HEK293T (cell line): ENCODE measurements at regions not wholly inside any gene's neighbourhood (a gene's known extent, or its start where the extent isn't known, plus 50 kb on each side); places are given as distances from the start of the nearest gene placed in this dataset.

Source experiments
- CTCF ChIA-PET: fragments of 350-600 bp; formaldehyde crosslinking; extraction: SDS; loops from one replicate; lab custom pipeline; 2021; ENCODE audit warnings: antibody characterized with exemption, inconsistent platforms; lab: Yijun Ruan, JAX
- POLR2A ChIA-PET: fragments of 350-600 bp; formaldehyde crosslinking; extraction: SDS; loops from one replicate; lab custom pipeline; 2020; ENCODE audit warnings: antibody characterized with exemption, inconsistent platforms; lab: Yijun Ruan, JAX
- DNase-seq: peaks from one replicate; pipeline ENCODE4 v3.0.0; 2012; ENCODE audit warnings: mixed read lengths; ENCODE audit errors: extremely low spot score
- ARNT ChIP-seq: fragments of 450-650 bp; IDR thresholded peaks from 2 replicates; pipeline ENCODE4 v1.6.1; 2017; ENCODE audit warnings: mild to moderate bottlenecking
- BHLHE40 ChIP-seq: fragments of 450-650 bp; IDR thresholded peaks from 2 replicates; pipeline ENCODE4 v1.6.1; 2016; ENCODE audit warnings: mild to moderate bottlenecking, moderate library complexity, borderline replicate concordance
- CTBP1 ChIP-seq: fragments of 450-650 bp; IDR thresholded peaks from 2 replicates; pipeline ENCODE4 v1.6.1; 2016; ENCODE audit warnings: borderline replicate concordance
- ELF4 ChIP-seq: fragments of 450-650 bp; IDR thresholded peaks from 2 replicates; pipeline ENCODE4 v1.6.1; 2017; ENCODE audit warnings: antibody characterized with exemption
- FOXA1 ChIP-seq: fragments of 450-650 bp; IDR thresholded peaks from 2 replicates; pipeline ENCODE4 v1.6.1; 2016; ENCODE audit warnings: mild to moderate bottlenecking
- FOXK2 ChIP-seq: fragments of 450-650 bp; IDR thresholded peaks from 2 replicates; pipeline ENCODE4 v1.6.1; 2016; ENCODE audit warnings: mild to moderate bottlenecking
- FOXM1 ChIP-seq: fragments of 450-650 bp; IDR thresholded peaks from 2 replicates; pipeline ENCODE4 v1.6.1; 2017; ENCODE audit warnings: mild to moderate bottlenecking, borderline replicate concordance
- HDGF ChIP-seq: fragments of 450-650 bp; IDR thresholded peaks from 2 replicates; pipeline ENCODE4 v1.6.1; 2017; ENCODE audit warnings: antibody characterized with exemption, borderline replicate concordance
- L3MBTL2 ChIP-seq: fragments of 450-650 bp; conservative IDR thresholded peaks from 2 replicates; pipeline ENCODE4 v1.6.1; 2016; ENCODE audit warnings: mild to moderate bottlenecking
- LEF1 ChIP-seq: fragments of 450-650 bp; IDR thresholded peaks from 2 replicates; pipeline ENCODE4 v1.6.1; 2017; ENCODE audit warnings: mild to moderate bottlenecking, borderline replicate concordance
- NFRKB ChIP-seq: fragments of 450-650 bp; IDR thresholded peaks from 2 replicates; pipeline ENCODE4 v1.6.1; 2016; ENCODE audit warnings: mild to moderate bottlenecking, moderate library complexity
- SP1 ChIP-seq: fragments of 450-650 bp; IDR thresholded peaks from 2 replicates; pipeline ENCODE4 v1.6.1; 2017
- SUZ12 ChIP-seq: fragments of 450-650 bp; IDR thresholded peaks from 2 replicates; pipeline ENCODE4 v1.6.1; 2016; ENCODE audit warnings: mild to moderate bottlenecking
- TARDBP ChIP-seq: fragments of 450-650 bp; IDR thresholded peaks from 2 replicates; pipeline ENCODE4 v1.6.1; 2016
- ZNF384 ChIP-seq: fragments of 450-650 bp; IDR thresholded peaks from 2 replicates; pipeline ENCODE4 v1.6.1; 2016
- TF ChIP-seq, protein P1 (sequence below): fragments of 450-650 bp; IDR thresholded peaks from 2 replicates; pipeline ENCODE4 v1.6.1; 2016

DNA sequence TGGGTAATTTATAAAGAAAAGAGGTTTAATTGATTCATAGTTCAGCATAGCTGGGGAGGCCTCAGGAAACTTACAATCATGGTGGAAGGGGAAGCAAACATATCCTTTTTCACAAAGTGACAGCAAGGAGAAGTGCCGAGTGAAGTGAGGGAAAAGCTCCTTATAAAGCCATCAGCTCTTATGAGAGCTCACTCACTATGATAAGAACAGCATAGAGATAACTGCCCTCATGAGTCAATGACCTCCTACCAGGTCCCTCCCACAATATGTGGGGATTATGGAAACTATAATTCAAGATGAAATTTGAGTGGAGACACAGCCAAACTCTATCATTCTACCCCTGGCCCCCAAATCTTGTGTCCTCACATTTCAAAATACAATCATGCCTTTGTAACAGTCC lies 115.8 kb upstream of the LAMA2 start:
- ChIA-PET CTCF (no interaction called here), POLR2A (no interaction called here)
- TF ChIP-seq ELF4 = no peak
- TF ChIP-seq BHLHE40 = no peak
- TF ChIP-seq ZNF384 = no peak
- no peak for TF ChIP-seq HDGF
- TF ChIP-seq SUZ12 = no peak
- no peak for TF ChIP-seq SP1
- TF ChIP-seq NFRKB = no peak
- TF ChIP-seq, protein P1, sequence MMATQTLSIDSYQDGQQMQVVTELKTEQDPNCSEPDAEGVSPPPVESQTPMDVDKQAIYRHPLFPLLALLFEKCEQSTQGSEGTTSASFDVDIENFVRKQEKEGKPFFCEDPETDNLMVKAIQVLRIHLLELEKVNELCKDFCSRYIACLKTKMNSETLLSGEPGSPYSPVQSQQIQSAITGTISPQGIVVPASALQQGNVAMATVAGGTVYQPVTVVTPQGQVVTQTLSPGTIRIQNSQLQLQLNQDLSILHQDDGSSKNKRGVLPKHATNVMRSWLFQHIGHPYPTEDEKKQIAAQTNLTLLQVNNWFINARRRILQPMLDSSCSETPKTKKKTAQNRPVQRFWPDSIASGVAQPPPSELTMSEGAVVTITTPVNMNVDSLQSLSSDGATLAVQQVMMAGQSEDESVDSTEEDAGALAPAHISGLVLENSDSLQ = no peak
- TF ChIP-seq CTBP1 = no peak
- no peak for TF ChIP-seq FOXK2
- TF ChIP-seq FOXM1 = no peak
- no peak for TF ChIP-seq FOXA1
- no peak for TF ChIP-seq TARDBP
- no peak for TF ChIP-seq L3MBTL2
- no peak for DNase-seq

DNA sequence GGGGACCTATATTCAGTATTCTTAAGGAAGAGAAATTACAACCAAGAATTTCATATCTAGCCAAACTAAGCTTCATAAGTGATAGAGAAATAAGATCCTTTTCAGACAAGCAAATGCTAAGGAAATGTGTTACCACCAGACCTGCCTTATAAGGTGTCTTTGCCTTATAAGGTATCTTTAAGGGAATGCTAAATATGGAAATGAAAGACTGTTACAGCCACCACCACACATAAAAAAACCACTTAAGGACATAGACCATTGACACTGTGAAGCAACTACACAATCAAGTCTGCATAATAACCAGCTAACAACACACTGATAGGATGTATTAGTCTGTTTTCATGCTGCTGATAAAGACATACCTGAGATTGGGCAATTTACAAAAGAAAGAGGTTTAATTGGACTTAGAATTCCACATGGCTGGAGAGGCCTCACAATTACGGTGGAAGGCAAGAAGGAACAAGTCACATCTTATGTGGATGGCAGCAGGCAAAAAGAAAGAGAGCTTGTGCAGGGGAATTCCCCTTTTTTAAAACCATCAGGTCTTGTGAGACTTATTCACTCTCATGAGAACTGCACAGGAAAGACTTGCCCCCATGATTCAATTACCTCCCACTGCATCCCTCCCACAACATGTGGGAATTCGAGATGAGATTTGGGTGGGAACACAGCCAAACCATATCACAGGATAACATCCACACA lies 119.2 kb upstream of the LAMA2 start:
- TF ChIP-seq CTBP1 (no peak), FOXM1 (no peak), NFRKB (no peak), SUZ12 (no peak), L3MBTL2 (no peak), ARNT (no peak), ELF4 (no peak), FOXK2 (no peak)
- DNase-seq = no peak
- ChIA-PET POLR2A (no interaction called here), CTCF (no interaction called here)

DNA sequence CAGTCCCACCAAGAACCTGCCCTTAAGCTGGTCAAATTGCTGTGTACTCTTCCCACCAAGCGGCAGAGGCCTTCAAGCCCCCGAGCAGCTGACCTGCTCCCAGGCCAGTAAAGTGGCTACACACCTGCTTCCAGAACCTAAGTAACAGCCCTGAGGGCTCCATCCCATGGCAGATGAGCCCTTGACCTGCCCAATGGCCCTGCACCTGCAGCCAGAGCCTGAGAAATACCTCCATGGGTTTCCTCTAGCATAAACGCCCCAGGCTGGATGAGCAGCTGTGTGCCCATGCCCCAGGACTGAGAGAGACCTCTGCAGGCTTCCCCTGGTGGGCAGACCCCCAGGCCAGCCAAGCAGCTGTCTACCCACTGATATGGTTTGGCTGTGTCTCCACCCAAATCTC lies 123.0 kb upstream of the LAMA2 start:
- no peak for DNase-seq
- CTCF ChIA-PET = no interaction called here
- POLR2A ChIA-PET = no interaction called here
- TF ChIP-seq BHLHE40 (no peak), FOXA1 (no peak), L3MBTL2 (no peak), ARNT (no peak), NFRKB (no peak), LEF1 (no peak), ZNF384 (no peak), FOXK2 (no peak), SUZ12 (no peak), CTBP1 (no peak), SP1 (no peak), FOXM1 (no peak)
- TF ChIP-seq, protein P1 = no peak

GRCh38 chr6:128759447-128759846 lies 123.5 kb upstream of the LAMA2 start:
- POLR2A ChIA-PET = no interaction called here
- CTCF ChIA-PET = no interaction called here
- no peak for TF ChIP-seq SUZ12
- no peak for TF ChIP-seq FOXA1
- TF ChIP-seq FOXM1 = no peak
- no peak for TF ChIP-seq NFRKB
- TF ChIP-seq ARNT = no peak
- no peak for TF ChIP-seq ELF4
- TF ChIP-seq LEF1 = no peak
- no peak for TF ChIP-seq HDGF
- TF ChIP-seq L3MBTL2 = no peak
- no peak for TF ChIP-seq FOXK2
- no peak for TF ChIP-seq SP1
- no peak for TF ChIP-seq BHLHE40
- TF ChIP-seq TARDBP = no peak
- no peak for TF ChIP-seq CTBP1
- TF ChIP-seq ZNF384 = no peak
- TF ChIP-seq, protein P1 = no peak
- DNase-seq = no peak

DNA sequence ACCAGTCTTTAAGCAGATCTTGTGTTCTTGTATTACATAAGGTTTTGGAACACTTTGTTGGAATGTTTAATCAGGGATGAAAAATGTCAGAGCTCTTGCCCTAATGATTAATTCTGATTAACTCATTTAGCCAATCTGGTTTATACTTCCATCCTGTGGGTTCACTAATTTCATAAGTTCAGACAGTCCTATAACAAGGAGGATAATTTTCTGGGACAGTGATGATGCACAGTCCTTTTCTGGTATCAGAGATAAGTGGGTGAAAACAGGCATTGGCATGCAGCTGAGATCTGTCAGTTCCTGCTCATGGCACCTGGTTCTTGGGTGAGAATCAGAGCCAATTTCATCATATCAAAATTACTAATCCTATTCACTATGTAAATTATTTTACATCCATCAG lies 125.0 kb upstream of the LAMA2 start:
- TF ChIP-seq, protein P1 = no peak
- no peak for TF ChIP-seq HDGF
- no peak for TF ChIP-seq FOXM1
- no peak for TF ChIP-seq SP1
- no peak for TF ChIP-seq BHLHE40
- TF ChIP-seq ELF4 = no peak
- no peak for TF ChIP-seq TARDBP
- no peak for TF ChIP-seq FOXA1
- no peak for TF ChIP-seq FOXK2
- no peak for TF ChIP-seq NFRKB
- no peak for TF ChIP-seq ARNT
- no peak for TF ChIP-seq ZNF384
- no peak for TF ChIP-seq L3MBTL2
- TF ChIP-seq LEF1 = no peak
- TF ChIP-seq CTBP1 = no peak
- TF ChIP-seq SUZ12 = no peak
- ChIA-PET CTCF (interaction anchor here (0.6 kb wide), 1 partner anchor 1099 kb away, joined by 3 read pairs; no protein-coding TSS in a partner anchor), POLR2A (no interaction called here)

More for the DNA sequence above, 125.0 kb upstream of the LAMA2 start:
- DNase-seq = no peak
